CMK (cell line): ENCODE measurements at regions not wholly inside any gene's neighbourhood (a gene's known extent, or its start where the extent isn't known, plus 50 kb on each side); places are given as distances from the start of the nearest gene placed in this dataset.

Experiments used
- DNase-seq: peaks from one replicate; pipeline ENCODE4 v3.0.0-alpha.2; 2010; ENCODE audit warnings: low read depth

DNA sequence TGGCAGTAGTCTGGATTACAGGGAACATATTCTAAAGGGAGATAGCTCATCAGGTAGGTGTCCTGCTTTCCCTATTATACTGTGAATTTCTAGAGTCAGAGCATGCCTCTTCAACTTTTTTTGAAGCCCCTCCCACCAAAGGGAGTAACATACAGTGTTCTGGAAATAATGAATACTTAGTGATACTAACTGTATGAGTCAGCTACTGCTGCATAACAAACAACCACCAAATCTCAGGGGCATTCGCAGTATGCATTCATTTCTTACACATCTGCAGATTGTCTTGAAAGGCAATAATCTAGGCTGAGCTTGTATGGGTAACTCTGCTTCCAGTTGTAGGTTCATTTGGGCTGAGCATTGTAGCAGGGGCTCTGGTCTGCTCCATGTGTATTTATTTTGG, 409.7 kb upstream of the SPRED2 start:
- no peak for DNase-seq

DNA sequence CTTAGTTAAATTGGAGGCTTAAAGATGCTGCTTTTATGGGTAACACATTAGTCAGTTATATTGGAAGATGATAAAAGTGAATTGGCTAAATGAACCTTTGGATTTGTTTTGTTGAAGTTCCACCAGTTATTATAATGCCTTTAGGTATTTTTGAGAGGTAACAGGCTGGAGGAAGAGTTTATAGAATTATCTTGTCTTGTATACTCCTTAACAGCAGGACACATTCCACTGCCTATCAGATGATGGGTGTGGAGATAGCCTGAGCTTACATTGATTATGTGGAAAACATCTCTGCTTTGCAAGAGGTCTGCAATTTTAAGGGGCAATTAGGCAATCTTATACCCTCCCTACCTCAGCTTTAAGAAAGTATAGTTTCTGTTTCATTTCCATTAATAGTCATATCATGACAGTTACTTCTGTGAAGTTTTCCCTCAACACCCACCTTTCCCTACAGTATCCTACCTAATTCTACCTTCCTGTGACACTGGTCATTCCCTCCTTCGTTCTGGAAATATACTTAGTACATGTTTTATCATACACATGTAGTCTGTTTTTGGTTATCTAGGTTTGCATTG, 403.7 kb upstream of the SPRED2 start:
- no peak for DNase-seq

DNA sequence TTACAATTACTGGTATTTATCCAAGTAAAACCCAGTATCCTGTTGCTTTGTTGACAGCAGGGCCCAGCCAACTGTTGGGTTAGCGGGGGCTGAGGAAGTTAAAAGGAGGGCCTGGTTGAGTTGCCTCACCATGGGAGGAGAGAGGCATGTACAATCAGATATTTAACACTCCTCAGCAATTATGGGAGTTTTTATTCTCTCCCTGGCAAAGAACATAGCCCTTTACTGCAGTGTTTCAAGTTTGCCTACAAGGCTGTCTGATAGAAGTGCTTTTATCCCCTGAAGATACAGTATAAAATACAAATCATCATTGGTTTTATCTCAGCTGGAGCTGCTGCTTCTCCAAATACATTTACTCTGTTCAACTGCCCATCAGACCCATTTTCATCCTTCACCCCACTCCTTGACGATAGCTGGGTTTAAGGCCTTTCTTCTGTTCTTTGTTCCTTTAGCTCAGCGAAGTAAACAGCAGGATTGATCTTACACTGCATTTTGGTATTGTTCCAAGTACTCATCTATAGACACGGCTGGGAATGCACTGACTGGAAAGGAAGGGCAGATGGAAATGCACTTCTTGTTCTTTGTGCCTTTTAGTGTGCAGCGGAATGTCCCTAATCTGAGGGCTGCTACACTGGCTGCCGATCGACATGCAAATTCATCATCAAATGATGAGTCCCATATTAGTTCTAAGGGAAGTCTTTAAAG, 402.5 kb upstream of the SPRED2 start:
- no peak for DNase-seq

DNA sequence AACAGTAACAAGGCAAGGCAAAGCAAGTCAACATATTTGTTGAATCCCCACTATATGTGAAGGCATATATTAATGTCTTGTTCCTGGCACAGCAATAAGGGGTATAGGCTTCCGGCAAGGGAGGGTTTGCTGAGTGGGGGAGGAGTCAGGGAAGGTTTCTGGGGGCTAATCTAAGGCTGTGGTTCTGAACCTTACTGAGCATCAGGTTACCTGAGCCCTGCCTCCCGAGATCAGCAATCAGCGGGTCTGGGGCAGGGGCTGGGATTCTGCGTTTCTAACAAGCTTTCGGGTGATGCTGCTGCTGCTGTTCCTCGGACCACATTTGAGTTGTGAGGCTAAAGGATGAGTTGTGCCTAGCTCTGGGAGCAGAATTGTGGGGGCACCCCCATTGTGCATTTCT, 401.7 kb upstream of the SPRED2 start:
- DNase-seq: no peak

DNA sequence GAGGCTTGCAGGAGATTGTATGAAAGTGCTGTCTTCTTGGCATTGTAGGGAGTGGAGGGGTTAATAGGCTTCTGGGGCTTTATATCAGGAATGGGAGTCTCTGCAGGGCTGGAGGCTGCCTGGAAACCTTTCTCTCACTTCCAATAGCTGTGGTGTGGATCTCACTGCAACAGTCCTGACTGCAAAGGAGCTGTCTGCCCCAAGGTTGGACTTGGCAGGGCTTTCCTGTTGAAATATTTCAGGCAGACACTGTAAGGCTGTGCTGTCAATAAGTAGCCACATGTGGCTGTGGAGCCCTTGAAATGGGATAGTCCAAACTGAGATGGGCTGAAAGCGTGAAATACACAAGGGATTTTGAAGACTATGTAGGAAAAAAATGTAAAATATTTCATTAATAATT, 399.1 kb upstream of the SPRED2 start:
- DNase-seq: no peak

DNA sequence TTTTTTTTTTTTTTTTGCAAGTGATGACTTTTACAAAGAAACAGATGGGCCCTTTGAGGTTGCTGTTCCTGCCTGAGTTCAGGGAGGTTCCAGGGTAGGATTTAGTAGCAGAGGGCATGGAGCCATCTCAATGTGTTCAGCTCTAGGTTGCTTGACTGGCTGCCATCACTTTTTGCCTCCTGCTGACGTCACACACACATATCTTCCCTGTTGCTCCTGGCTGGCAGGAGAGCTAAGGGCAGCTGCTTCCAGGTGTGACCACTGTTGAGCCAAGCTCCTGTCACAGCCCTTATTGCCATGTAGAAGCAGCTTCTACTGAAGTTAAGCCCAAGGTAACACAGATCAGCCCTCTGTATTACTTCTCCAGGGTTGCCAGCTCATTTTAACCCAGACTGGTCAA, 394.2 kb upstream of the SPRED2 start:
- DNase-seq: no peak

DNA sequence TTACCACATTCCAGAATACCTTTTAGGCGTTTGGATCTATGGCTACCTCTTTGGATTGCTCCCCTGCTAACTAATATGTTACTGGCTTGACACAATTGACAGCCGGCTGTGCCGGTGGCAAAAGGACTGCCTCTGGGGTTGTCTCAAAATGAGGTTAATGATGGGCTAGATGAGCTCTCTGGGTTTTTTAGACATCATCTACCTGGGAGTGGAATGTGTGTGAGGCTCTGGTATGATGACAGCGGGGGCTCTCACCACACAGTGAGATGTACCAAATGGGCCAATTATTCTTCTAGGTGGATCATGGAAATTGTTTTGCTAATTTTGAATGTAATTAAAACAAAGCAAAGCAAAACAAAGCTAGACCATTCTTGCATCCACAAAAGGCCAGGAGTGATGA, 391.1 kb upstream of the SPRED2 start:
- DNase-seq: no peak

DNA sequence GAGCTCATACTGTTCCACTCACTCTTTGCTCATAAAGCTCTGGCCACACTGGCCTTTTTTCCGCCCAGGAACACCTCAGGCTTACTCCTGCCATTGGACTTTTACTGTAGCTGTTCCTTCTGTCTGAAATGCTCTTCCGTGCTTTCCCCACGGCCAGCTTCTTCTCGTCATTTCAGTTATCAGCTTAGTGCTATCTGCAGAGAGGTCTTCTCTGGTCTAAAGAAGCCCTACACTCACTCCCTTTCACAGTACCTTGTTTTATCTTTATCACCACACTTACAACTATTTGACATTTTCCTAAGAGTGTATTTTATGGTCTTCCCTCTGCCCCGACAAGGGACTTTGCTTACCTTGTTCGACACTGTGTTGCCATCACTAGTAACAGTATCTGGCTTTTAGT, 388.1 kb upstream of the SPRED2 start:
- no peak for DNase-seq

DNA sequence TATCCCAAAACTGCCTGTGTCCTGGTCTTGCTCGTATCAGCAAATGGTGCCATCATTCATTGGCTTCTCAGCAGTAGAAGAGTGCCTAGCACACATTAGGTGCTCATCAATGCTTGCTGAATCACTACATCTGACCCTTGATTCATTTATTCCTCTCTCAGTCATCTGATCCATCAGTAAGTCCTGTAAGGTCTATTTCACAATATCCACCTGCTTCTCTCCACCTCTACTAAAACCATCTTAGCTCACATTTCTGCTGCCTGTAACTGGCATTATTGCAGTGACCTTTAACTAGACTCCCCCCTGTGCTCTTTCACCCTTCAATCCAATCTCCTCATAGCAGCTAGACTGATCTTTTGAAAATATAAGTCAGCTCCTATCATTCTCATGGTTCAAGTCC, 387.6 kb upstream of the SPRED2 start:
- no peak for DNase-seq

DNA sequence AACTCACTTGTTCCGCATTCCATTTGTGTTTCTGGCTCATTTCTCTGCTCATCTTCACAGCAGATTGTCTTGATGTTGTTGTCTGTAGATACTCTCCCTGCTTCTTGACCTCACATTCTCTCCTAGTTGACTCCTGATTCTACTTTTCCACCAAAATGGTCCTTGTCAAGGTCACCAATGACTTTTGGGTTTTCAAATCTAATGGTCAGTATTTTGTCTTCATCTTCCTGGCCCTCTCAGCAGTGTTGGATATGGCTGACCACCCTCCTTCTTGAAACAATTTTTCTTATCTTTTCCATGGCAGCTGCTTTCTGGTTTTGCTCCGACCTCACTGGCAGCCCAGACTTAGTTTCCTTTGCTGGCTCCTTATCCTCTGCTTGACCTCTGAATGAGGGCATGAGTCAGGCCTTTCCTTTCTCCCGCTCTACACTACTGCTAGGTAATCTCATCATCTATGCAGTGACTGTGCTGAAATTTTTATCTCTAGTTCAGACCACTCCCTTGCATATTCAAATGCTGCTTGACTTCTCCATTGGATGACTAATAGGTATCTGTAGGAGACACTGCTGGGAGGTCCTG, 386.6 kb upstream of the SPRED2 start:
- DNase-seq: peak; percentile 21

DNA sequence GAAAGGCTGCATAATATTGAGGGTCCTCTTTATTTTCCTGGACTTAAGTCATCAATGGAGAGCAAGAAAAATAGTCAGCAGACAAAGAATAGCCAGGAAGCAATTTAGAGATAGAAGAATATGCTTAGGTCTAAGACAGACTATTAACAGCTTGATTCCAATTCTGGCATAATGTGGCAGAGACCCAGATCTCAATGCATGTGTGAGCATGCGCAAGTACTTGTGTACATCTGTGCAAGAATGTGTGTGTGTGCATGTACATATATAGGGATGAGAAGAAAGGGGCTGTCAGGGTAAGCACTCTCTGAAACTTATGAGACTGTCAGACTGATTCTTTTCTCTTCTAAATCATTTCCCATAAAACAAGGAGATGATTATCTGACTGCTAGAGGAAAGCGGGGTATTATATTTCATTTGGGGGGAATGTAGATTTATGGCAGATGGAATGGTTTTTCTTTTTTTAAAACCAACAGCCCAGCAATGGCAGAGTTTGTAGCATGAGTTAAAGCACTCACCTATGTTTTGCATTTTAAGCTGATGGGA, 381.3 kb upstream of the SPRED2 start:
- DNase-seq: no peak

DNA sequence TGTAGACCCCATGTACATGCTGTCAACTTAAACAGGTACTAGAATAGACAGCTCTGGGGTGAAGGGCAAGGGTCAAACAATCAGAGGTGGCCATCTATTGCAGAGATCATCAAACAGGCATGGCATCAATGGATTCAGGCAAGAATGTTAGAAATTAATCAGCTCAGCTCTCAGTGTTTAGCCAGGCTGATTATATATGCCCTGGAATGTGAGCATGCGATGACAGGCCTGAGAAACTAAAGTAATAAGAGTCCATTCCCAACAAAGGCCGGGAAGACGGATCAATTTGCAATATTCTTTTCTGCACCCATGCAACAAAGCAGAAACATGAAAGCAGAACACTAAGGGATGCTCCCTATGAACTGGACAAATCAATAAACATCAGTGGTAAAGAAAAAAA, 380.5 kb upstream of the SPRED2 start:
- no peak for DNase-seq

DNA sequence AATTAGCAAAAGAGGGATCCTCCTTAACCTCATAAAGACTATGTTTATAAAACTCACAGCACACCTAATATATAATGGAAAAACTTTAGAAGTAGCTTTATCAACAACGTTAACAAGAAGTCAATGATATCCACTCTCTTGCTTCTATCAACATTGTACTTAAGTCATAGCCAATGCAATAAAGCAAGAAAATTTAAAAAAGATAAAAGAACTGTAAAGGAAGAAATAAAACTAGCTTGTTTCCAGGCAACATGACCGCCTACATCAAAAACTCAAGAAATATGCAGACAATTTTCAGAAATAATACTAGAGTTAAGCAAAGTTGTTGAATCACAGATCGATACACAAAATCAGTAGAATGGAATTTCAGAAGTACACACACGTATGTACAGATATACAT, 375.5 kb upstream of the SPRED2 start:
- no peak for DNase-seq

DNA sequence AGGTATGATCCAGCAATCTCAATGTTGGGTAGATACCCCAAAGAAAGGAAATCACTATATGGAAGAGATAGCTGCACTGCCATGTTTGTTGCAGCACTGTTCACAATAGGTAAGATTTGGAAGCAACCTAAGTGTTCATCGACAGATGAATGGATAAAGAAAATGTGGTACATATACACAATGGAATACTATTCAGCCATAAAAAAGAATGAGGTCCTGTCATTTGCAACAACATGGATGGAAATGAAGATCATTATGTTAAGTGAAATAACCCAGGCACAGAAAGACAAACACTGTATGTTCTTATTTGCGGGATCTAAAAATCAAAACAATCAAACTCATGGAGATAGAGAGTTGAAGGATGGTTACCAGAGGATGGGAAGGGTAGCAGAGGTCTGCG, 372.4 kb upstream of the SPRED2 start:
- no peak for DNase-seq

DNA sequence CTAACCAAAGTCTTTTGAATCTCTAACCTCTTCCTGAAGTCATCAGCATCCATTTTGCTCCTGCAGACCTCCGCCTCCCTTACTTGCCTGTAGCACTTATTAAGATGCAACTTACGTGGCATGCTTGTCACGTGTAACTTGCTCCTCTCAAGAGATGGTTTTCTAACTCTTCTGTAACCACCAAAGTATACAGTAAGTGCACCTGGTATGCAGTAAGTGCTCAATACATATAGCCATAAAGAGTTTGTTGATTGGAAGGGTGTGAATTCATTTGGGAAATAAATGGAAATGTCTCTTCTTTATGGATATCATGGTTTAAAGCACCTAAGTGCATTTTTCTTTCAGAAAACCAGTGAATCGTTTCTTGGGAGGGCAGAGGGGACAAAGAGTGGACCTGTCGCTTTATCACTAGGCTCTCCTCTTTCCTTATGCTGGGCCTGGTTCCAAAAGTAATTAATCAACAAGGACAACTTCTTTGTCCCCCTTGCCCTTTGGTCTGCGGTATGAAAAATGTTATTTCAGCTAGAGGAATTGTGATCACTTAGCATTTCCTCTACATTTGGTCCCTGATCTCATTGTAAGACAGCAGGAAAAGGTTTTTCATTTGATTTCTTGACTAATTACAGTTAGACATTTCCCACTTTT, 370.0 kb upstream of the SPRED2 start:
- DNase-seq: no peak

DNA sequence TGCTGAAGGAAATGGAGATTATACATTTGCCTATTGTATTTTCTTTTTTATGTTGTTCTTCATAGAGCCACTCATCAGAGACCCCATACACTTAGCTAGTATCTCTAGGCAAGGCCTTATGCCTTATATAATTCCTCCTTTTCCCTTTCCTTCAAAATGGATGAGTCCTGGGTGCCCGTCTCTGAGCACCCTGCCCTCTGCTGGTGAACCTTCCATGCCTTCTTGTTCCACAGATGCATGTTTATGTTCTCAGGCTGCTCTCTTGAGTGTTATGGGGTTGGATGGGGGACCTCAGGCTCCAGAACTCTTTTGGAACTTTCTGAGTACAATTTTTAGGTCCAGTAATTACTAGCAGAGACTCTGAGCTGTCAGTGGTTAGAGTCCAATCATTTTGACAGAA, 368.6 kb upstream of the SPRED2 start:
- DNase-seq: no peak

DNA sequence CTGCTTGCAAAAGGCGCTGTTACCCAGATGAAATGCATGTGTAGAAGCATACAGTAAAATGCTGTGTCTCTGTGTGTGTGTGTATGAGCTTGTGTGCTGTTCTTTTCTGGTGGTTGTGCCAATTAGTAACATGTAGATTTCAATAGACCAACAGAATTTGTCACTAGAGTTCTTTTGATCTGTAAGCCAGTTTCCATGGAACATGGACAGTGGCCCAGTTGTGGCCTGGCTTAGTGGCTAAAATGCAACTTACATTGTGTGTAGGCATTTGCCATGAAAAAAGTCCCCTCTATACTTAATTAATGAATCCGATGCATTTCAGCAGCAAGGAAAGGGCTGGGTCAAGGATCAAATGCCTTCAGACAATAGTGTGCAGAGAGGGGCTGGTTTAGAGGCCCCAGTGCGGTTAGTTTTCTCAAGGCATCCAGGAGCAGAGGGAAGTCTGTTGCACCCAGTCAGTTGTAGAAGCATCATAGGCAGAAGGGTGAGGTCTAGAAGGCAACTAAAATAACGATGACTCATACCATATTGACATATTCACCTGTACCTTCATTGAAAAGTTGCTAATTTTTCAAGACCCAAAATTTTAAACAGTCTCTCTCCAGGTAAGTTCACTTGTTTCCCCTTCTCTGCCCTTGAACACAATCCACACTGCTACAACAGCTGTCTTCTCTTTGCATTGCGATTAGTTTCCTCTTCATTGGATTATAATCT, 366.9 kb upstream of the SPRED2 start:
- no peak for DNase-seq

DNA sequence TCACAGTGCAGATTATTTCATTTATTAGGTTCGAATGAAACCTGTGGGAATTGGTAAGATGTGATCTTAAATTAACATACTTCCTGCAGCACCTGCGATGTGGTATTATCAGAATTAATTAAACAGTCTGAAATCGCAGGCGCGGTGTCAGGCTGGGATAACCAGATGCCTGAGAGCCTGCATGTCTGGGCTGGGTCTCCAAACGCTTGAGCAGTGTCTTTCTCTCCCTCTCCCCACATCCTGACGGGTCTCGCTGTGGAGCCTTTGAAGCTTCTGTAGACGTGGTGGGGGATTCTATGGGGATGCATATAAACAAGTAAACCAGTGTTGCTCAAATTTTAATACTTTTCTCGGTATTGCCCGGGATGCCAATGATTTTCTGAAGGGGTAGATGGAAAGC, 366.2 kb upstream of the SPRED2 start:
- DNase-seq: no peak

DNA sequence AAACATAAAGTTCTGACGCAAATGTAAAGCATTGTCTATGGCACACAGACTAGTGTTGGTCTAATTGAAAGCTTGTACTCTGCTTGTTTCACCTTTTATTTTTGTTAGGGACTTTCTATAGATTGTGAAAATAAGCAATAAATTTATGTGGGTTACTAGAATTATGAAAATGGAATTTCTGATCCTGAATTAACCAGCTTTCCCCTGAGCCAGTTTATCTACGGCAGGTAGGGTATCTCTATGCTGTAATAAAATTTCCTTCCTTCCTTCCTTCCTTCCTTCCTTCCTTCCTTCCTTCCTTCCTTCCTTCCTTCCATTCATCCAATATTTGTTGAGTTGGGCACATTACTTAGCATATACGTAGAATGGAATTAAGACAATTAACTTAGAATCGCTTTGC, 362.6 kb upstream of the SPRED2 start:
- DNase-seq: no peak

DNA sequence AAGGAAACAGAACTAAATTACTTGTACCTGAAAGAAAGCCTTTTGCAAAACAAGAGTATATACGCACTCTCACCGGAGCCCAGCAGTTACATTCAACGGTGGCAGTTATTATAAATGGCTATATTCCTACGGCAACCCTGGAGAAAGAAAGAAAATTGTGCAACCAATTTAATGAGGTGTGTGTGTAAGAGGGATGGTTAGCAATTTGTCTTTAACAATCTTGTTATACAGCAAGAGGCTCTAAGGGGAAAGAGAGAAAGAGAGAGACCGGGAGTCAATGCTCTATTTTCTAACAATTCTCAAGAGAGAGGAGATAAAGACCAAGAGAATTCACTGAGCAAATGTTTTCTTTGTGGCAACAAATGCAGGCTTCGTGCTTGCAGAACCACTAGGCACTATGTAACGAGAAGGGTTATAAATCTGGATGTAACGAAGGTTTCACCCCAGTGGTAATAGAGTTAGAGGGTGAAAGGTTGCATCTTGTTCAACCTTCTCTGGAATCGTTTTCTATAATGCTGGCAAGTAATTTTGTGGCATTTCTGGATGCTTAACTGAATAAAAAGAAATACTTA, 359.1 kb upstream of the SPRED2 start:
- no peak for DNase-seq

DNA sequence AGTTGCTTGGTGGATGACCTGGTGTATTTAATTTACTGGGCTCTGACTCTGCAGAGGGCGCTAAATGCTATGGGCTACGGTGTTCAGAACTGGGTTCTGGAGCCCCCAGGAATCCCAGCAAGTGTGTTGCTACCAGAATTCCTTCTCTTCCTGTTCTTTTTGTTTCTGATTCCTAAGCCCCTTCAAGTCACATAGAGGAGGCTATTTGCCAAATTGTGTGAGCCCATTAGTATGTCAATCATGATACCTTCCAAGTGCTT, 358.2 kb upstream of the SPRED2 start:
- DNase-seq: no peak

DNA sequence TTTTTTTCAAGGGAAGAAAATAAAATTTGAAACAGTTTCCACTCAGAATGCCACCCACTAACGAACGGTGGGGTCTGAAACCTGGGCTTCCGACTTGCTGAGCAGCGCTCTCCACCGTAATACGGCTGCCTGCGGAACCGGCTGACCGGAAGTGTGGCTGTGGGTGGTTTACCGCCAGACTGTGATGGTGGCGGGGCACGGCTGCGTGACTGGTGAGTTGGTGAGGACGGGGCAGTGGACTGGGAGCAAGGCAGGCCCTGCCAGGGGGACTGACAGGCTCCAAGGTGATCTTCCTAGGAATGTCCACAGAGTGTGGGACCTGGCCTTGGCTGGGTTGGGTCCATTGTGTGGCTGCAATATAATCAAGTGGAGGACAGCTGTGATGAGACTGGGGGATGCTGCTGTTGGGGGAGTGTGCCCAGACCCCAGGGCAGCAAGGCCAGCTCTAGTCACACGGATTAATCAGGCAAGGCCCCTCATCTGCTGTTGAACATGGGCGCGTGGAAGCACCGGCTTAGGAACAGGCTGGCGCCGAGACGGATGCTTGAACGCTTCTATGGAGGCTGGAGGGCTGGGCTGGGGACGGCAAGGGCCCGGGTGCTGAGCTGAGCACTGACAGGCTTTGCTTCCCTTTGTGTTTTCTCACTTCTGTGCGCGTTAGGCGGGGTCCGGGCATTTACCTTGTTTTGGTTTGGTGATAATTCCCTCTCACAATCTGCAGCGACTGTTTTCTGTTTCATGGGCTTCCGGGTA, 357.7 kb upstream of the SPRED2 start:
- no peak for DNase-seq
